ENCODE measurements at regions not wholly inside any gene's neighbourhood (a gene's known extent, or its start where the extent isn't known, plus 50 kb on each side); places are given as distances from the start of the nearest gene placed in this dataset.
"Not testable (repeated sequence)": the region's sequence is repeated elsewhere in the genome, so short reads cannot be mapped to it uniquely, and the experiment has no call there.

DNA sequence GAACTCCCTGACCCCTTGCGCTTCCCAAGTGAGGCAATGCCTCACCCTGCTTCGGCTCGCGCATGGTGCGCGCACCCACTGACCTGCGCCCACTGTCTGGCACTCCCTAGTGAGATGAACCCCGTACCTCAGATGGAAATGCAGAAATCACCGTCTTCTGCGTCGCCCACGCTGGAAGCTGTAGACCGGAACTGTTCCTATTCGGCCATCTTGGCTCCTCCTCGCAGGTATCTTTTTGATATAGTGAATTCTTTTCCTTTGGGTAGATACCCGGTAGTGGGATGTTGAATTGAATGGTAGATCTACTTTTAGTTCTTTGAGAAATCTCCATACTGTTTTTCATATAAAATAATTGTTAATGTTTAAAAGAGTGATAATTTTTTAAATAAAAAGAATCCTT, 57.9 kb upstream of the CENPE start:
- H3K36me3 ChIP-seq (ENCODE audit: control insufficient read depth, insufficient read depth, low read length); H3K27me3 ChIP-seq (ENCODE audit: control insufficient read depth, insufficient read depth, low read length); H3K4me1 ChIP-seq (ENCODE audit: control insufficient read depth, insufficient read depth, low read length); H3K9me3 ChIP-seq (ENCODE audit: control insufficient read depth, insufficient read depth, low read depth, low read length); H3K27ac ChIP-seq (ENCODE audit: low read depth, low read length): not testable (repeated sequence)
- Histone ChIP-seq H3K4me3 (ENCODE audit: low read depth, low read length) (peak overlapping the region; percentile 54), H3K9ac (ENCODE audit: low read length) (peak overlapping the region; percentile 72)
